LNCAP (cell line): ENCODE measurements at regions not wholly inside any gene's neighbourhood (a gene's known extent, or its start where the extent isn't known, plus 50 kb on each side); places are given as distances from the start of the nearest gene placed in this dataset.

Source experiments
- TF ChIP-seq, protein P1 (sequence below): fragments of 450-650 bp; IDR thresholded peaks from 2 replicates; pipeline ENCODE4 v1.5.1; 2017; ENCODE audit warnings: mild to moderate bottlenecking

DNA sequence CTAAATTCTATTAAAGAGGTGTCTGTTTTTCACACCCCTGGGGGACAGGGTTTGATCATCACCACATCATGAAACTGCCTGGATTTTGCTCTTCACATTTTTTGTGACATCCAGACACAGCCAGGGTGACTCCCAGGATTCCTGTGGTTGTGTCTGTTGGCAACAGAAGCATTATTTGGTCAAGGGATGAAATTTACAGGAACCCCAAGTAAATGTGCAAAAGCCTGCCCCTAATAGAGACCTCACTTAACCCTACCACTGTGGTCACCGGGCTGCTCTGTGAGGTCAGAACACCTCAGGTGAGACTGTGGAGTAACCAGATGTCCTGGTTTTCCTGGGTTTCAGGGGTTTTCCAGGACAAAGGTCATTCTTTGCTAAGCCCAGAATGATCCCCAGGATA, 103.8 kb downstream of the DAD1 start:
- TF ChIP-seq, protein P1, sequence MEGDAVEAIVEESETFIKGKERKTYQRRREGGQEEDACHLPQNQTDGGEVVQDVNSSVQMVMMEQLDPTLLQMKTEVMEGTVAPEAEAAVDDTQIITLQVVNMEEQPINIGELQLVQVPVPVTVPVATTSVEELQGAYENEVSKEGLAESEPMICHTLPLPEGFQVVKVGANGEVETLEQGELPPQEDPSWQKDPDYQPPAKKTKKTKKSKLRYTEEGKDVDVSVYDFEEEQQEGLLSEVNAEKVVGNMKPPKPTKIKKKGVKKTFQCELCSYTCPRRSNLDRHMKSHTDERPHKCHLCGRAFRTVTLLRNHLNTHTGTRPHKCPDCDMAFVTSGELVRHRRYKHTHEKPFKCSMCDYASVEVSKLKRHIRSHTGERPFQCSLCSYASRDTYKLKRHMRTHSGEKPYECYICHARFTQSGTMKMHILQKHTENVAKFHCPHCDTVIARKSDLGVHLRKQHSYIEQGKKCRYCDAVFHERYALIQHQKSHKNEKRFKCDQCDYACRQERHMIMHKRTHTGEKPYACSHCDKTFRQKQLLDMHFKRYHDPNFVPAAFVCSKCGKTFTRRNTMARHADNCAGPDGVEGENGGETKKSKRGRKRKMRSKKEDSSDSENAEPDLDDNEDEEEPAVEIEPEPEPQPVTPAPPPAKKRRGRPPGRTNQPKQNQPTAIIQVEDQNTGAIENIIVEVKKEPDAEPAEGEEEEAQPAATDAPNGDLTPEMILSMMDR, result no peak

DNA sequence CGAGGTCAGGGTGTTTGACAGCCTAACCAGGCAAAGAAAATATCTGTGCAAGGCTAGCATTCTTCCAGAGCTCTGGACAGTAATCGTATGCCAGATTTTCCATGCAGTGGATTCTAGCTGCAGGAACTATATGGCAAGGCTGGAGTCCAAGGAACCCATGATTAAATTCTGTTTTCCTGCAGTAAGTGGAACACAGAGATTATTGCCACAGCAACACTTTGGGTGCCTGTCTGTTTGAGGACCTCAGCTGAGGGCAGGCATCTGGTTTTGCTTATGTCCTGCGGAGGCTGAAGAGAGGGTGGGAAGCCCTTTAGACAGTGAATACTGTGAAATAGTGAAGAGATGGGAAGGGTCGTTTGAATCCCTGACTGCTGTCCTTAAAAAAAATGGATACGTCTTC, 104.4 kb downstream of the DAD1 start:
- TF ChIP-seq, protein P1, result no peak

DNA sequence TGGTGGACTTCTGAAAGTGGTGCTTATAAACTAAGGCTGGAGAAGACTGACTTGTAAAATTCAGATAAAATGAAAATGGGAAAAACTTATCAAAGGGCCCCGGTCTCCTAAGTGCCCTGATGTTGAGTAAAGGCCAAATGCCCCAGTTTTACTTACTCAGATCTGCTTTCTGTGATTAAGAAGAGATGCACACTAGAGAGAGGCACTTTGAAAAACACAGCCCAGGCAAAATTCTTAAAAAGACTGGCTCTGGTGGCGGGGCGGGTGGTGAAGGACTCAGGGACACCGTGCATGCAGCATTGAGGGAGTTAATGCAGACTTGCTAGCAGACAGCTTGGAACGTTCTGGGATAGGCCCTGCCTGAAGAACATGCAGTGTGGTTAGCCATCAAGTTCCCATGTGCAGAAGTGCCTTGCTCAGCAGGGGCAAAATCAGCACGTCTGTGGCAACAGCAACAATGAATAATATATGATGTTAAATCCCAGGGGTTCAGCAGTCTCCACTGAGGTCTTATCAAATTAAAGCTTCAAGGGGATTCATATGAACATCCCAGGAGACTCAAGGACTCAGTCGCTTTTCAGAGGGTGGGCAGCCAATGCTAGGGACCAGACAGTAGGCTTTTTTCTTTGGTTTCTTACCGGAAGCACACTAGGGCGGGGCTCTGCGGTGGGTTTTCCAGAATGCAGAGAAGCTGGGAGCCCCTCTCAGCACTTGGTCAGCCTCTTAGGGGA, 105.0 kb downstream of the DAD1 start:
- TF ChIP-seq, protein P1, result no peak

DNA sequence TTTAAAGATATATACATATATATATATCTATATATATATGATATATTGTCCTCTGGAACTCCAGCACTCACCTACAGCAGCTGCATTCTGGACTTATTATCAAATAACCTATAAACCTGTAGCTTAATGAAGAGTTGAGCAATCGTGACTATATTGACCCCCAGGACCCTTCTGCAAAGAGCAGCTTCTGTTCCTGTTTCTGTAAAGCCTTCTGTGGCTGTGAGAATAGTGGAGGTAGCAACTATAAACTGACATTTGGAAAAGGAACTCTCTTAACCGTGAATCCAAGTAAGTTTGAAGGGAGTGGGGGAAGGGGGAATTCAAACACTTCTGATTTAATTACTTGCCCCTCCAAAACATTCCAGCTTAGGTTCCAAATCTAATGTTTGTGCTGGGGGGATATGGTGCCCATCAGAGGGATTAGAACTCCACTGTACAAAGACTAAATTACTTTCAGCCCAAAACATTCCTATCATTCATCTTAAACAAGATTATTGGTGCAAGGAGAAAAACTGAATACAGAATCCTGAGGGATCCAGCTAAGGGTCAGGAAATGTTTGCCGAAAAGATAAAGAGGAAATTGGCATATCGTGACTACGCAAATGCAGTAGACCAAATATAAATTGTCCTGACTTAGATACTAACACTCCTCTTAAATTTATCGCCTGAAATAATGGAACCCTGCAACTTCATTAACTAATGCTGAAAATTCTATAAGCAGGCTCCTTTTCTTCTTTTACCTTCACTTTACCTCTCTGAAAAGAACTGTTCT, 106.1 kb downstream of the DAD1 start:
- TF ChIP-seq, protein P1, result no peak

DNA sequence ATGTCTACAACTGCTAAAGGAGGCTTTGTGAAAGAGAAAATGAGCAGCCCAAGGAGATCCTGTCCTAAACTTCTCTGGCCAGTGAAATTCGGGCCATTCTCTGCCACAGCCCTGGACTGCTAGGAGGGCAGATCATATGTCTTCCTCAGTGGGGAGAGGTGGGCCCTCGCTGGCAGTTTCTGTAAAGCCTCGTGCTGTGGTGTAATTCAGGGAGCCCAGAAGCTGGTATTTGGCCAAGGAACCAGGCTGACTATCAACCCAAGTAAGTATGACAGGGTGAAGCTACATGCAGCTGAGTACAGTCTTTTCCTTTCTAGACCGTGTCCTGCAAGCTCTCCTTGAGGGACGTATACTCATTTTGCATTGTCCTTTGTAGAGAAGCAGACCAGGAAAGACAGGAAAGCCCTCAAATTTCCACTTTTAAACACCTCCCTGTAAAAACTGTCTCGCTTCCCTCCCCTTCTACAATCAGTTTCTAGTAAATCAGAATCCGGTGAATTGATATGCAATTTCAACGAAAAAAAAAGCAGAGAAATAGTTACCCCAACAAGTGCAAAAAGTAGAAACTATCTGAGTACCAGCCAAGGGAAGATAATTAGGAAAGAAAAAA, 106.8 kb downstream of the DAD1 start:
- TF ChIP-seq, protein P1, result no peak

DNA sequence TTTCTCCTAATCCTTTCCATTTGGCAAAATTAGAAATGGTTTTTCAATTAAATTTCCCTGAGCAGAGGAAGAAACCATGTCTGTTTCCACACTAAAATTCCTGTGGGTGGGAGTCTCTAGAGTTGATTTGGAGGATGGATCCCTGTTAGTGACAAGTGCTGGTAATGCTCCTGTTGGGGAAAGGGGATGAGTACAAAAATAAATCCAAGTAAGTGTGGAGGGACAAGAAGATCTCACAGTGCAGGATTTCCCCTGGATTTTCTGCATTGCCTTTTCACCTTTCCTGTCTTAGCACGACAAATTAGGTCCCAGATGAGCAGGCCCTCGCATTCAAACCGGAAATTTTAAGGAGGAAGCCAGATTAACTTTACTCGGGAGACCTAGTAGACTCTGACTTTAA, 107.5 kb downstream of the DAD1 start:
- TF ChIP-seq, protein P1, result no peak

DNA sequence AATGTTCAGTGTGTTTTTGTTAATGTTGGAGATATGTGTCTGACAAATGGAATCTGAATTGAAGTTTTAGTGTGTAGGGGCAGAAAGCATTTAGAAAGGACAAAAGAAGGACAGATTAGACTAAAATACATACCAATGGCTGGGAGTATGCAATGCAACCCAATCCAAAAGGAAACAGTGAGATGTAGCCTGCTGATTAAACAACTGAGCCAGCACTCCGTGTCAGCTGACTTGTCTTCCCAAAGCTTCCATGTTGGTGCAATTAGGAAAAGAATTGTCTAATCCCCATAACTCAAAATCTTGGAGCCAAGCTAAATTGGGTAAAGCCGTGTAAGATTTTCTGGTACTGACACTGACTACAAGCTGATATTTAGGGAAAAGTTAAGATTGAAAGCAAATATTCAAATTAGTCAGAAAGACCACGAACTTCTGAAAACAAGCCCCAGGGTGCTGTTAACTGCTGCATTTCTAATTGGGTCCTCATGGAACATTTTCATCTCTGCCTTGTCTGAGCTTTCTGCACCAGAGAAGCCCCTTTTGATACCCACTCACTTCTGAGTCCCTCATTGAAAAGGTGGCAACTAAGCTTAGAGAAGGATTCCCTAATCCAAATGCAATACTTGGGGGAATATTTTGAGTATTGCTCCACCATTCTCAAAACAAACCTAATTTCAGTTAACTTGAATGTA, 109.1 kb downstream of the DAD1 start:
- TF ChIP-seq, protein P1, result no peak
